HCT116 (cell line): ENCODE measurements at regions not wholly inside any gene's neighbourhood (a gene's known extent, or its start where the extent isn't known, plus 50 kb on each side); places are given as distances from the start of the nearest gene placed in this dataset.

Experiments
- ATAC-seq: fragments of 200-7000 bp; cut with Tn5 transposase; 2 replicates; pipeline ENCODE4 v1.9.1; 2020; ENCODE audit warnings: mild to moderate bottlenecking, moderate library complexity
- BruUV-seq: library from RNA; stranded (reverse); fragments of 400-500 nt; replicated peaks from 2 replicates; lab custom pipeline; 2021; lab: Mats Ljungman, UMichigan
- CTCF ChIA-PET: fragments of 300-600 bp; sonication (Branson Sonifier 250); formaldehyde crosslinking; loops from one replicate; lab custom pipeline; 2021; ENCODE audit warnings: antibody characterized with exemption; lab: Charles Lee
- POLR2A ChIA-PET: fragments of 300-600, 350-600 bp; sonication (Branson Sonifier 250); formaldehyde crosslinking; loops from one replicate; lab custom pipeline; 2021; ENCODE audit warnings: antibody characterized with exemption; lab: Charles Lee
- RAD21 ChIA-PET, 2 experiments: fragments of 300-600 bp; sonication (Branson Sonifier 250); formaldehyde crosslinking; loops; one replicate each; lab custom pipeline; 2023; ENCODE audit warnings: low total read pairs in 2 of 2; ENCODE audit not compliant: uncharacterized antibody in 2 of 2, unreplicated experiment in 2 of 2, low non-redundant PET in 1 of 2; lab: Charles Lee
- DNase-seq: peaks from one replicate; pipeline ENCODE4 v3.0.0-alpha.2; 2010; ENCODE audit warnings: low read depth, low spot score
- H2AFZ ChIP-seq: fragments of 200-600 bp; shearing (Covaris generic), sonication (generic); 2 replicates; pipeline ENCODE4 v1.6.1; 2017; ENCODE audit warnings: low read depth, mixed run types, mixed read lengths, antibody characterized with exemption, low read length; ENCODE audit not compliant: poor library complexity, severe bottlenecking
- H3K27ac ChIP-seq: 2 replicates; pipeline ENCODE4 v1.5.1; 2012; ENCODE audit warnings: low read depth, low read length
- H3K27me3 ChIP-seq: fragments of 200-600 bp; sonication (generic); 2 replicates; pipeline ENCODE4 v1.6.1; 2016; ENCODE audit warnings: mixed run types, low read length, mixed read lengths; ENCODE audit not compliant: insufficient read depth
- H3K36me3 ChIP-seq, 2 experiments: fragments of 200-500 bp in 1 of 2; fragments of 200-600 bp in 1 of 2; sonication (Bioruptor generic) in 1 of 2; sonication (generic) in 1 of 2; 2 replicates each; pipeline versions ENCODE4 v1.5.1 to v1.6.1; 2014 to 2016; ENCODE audit warnings: low read length in 2 of 2, inconsistent platforms in 1 of 2, mixed read lengths in 1 of 2, mixed run types in 1 of 2; ENCODE audit not compliant: insufficient read depth in 2 of 2, control insufficient read depth in 1 of 2
- H3K4me1 ChIP-seq, 2 experiments: fragments of 200-600 bp in 1 of 2; sonication (generic) in 1 of 2; 2 replicates each; pipeline versions ENCODE4 v1.5.1 to v1.6.1; 2012 to 2017; ENCODE audit warnings: low read length in 2 of 2, inconsistent platforms in 1 of 2, mild to moderate bottlenecking in 1 of 2, mixed read lengths in 1 of 2, mixed run types in 1 of 2, moderate library complexity in 1 of 2; ENCODE audit not compliant: insufficient read depth in 2 of 2, control insufficient read depth in 1 of 2
- H3K4me2 ChIP-seq: fragments of 200-600 bp; sonication (generic); 2 replicates; pipeline ENCODE4 v1.6.1; 2017; ENCODE audit warnings: mixed run types, low read length, mixed read lengths
- H3K4me3 ChIP-seq, 2 experiments: fragments of 200-600 bp in 1 of 2; sonication (generic) in 1 of 2; replicated peaks in 1 of 2; 2 replicates each; pipeline ENCODE4 v1.5.1; 2011 to 2016; ENCODE audit warnings: low read length in 2 of 2, control low read depth in 1 of 2, low read depth in 1 of 2, mild to moderate bottlenecking in 1 of 2, mixed read lengths in 1 of 2, mixed run types in 1 of 2
- H3K79me2 ChIP-seq: fragments of 200-600 bp; sonication (generic); 2 replicates; pipeline ENCODE4 v1.6.1; 2017; ENCODE audit warnings: mild to moderate bottlenecking, mixed run types, low read length, moderate library complexity, mixed read lengths; ENCODE audit not compliant: insufficient read depth
- H3K9ac ChIP-seq: fragments of 200-600 bp; sonication (generic); 2 replicates; pipeline ENCODE4 v1.6.1; 2016; ENCODE audit warnings: low read length, mixed read lengths
- H3K9me2 ChIP-seq: fragments of 200-600 bp; sonication (generic), shearing (Covaris generic); 2 replicates; pipeline ENCODE4 v1.6.1; 2017; ENCODE audit warnings: mixed run types, mild to moderate bottlenecking, moderate library complexity; ENCODE audit not compliant: insufficient read depth
- H3K9me3 ChIP-seq, 2 experiments: fragments of 200-500 bp in 1 of 2; fragments of 200-600 bp in 1 of 2; sonication (Bioruptor generic) in 1 of 2; sonication (generic) in 1 of 2; 2 replicates each; pipeline ENCODE4 v1.6.1; 2014 to 2017; ENCODE audit warnings: low read length in 2 of 2, mixed read lengths in 2 of 2, inconsistent platforms in 1 of 2, low read depth in 1 of 2, mild to moderate bottlenecking in 1 of 2, mixed run types in 1 of 2, moderate library complexity in 1 of 2; ENCODE audit not compliant: control insufficient read depth in 1 of 2, insufficient read depth in 1 of 2
- H4K20me1 ChIP-seq: fragments of 200-600 bp; sonication (generic), shearing (Covaris generic); 2 replicates; pipeline ENCODE4 v1.6.1; 2017; ENCODE audit warnings: mixed run types, mild to moderate bottlenecking, moderate library complexity; ENCODE audit not compliant: insufficient read depth
- FOSL1 ChIP-seq: IDR thresholded peaks from 2 replicates; pipeline ENCODE4 v1.6.1; 2012; ENCODE audit warnings: low read depth
- JUND ChIP-seq: IDR thresholded peaks from 2 replicates; pipeline ENCODE4 v1.6.1; 2012
- POLR2A ChIP-seq: IDR thresholded peaks from 2 replicates; pipeline ENCODE4 v1.7.0; 2011; ENCODE audit warnings: borderline replicate concordance; ENCODE audit not compliant: insufficient read depth, insufficient read length; ENCODE audit errors: extremely low read depth
- RAD21 ChIP-seq: IDR thresholded peaks from 2 replicates; pipeline ENCODE4 v1.6.1; 2012; ENCODE audit warnings: low read depth, mild to moderate bottlenecking
- SP1 ChIP-seq: IDR thresholded peaks from 2 replicates; pipeline ENCODE4 v1.6.1; 2012; ENCODE audit warnings: low read depth
- SRF ChIP-seq: IDR thresholded peaks from 2 replicates; pipeline ENCODE4 v1.6.1; 2012; ENCODE audit warnings: low read depth
- TCF7L2 ChIP-seq: IDR thresholded peaks from 2 replicates; pipeline ENCODE4 v1.7.0; 2011; ENCODE audit warnings: borderline replicate concordance, inconsistent platforms; ENCODE audit not compliant: insufficient read depth, insufficient read length; ENCODE audit errors: extremely low read depth
- ZFX ChIP-seq: fragments of 450-650 bp; IDR thresholded peaks from 2 replicates; pipeline ENCODE4 v1.6.1; 2017
- intact Hi-C: fragments of 100-400 bp; cut with micrococcal nuclease; formaldehyde crosslinking; loops from 2 replicates; pipeline ENCODE4 v1.10.0; 2022
- TF ChIP-seq, protein P1 (sequence below): IDR thresholded peaks from 2 replicates; pipeline ENCODE4 v1.6.1; 2012
- TF ChIP-seq, protein P2 (sequence below), 3 experiments: fragments of 200-600 bp in 1 of 3; sonication (generic) in 1 of 3; IDR thresholded peaks in 2 of 3; conservative IDR thresholded peaks in 1 of 3; 2 replicates each; pipeline ENCODE4 v1.5.1; 2012 to 2017; ENCODE audit warnings: low read depth in 2 of 3, low read length in 2 of 3, antibody characterized with exemption in 1 of 3, borderline replicate concordance in 1 of 3, control low read depth in 1 of 3, mild to moderate bottlenecking in 1 of 3, mixed read lengths in 1 of 3, mixed run types in 1 of 3, moderate library complexity in 1 of 3; ENCODE audit not compliant: insufficient read depth in 1 of 3
- TF ChIP-seq, protein P3 (sequence below): IDR thresholded peaks from 2 replicates; pipeline ENCODE4 v1.6.1; 2012
- TF ChIP-seq, protein P4 (sequence below): IDR thresholded peaks from 2 replicates; pipeline ENCODE4 v1.6.1; 2011; ENCODE audit warnings: mild to moderate bottlenecking, low read length, moderate library complexity; ENCODE audit not compliant: insufficient replicate concordance; ENCODE audit errors: extremely low read depth

DNA sequence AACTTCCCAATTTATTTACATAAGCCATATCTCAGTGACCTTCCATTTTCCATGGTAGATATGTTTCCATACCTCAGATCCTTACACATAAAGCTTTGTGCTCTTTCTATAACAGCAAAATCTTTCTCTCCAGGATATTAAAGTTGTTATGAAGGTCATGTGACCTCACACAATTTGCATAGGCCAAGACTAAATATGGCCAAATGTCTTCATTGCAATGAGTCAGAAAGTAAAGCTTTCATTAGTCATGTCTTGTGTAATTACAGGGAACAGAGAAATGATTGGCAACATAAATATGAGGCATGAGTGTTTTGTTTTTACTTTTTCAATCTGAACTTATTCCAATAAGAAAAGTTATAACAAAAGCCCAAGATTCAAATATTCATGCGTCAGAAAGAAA is 243.5 kb downstream of the ASXL3 start:
- POLR2A ChIA-PET = no interaction called here

More for the DNA sequence above, 243.5 kb downstream of the ASXL3 start:
- ATAC-seq (no peak), DNase-seq (no peak)
- no peak overlapping the region for H3K27ac ChIP-seq
- no peaks in the 10 kb centered on the region for H3K36me3 ChIP-seq
- no TSS peak for BruUV-seq
- RAD21 ChIA-PET = no interaction called here
- no peaks in the 10 kb centered on the region for H3K4me1 ChIP-seq
- no peaks in the 10 kb centered on the region for H4K20me1 ChIP-seq
- no peaks in the 10 kb centered on the region for H3K79me2 ChIP-seq
- no peak overlapping the region for H3K9ac ChIP-seq
- intact Hi-C loops = no loop called here
- no peak overlapping the region for H2AFZ ChIP-seq
- no peaks in the 10 kb centered on the region for H3K27me3 ChIP-seq
- H3K4me3 ChIP-seq = no peak overlapping the region
- H3K9me3 ChIP-seq = peaks cover 4 to 7% of the 10 kb centered on the region in 2 experiments; a peak in 3 of 4 replicates
- H3K4me2 ChIP-seq = no peak overlapping the region
- TF ChIP-seq JUND (no peak), RAD21 (no peak), ZFX (no peak), FOSL1 (no peak), SRF (no peak), SP1 (no peak), POLR2A (no peak), TCF7L2 (no peak)
- TF ChIP-seq, protein P1, sequence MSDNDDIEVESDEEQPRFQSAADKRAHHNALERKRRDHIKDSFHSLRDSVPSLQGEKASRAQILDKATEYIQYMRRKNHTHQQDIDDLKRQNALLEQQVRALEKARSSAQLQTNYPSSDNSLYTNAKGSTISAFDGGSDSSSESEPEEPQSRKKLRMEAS = no peak
- TF ChIP-seq, protein P2, sequence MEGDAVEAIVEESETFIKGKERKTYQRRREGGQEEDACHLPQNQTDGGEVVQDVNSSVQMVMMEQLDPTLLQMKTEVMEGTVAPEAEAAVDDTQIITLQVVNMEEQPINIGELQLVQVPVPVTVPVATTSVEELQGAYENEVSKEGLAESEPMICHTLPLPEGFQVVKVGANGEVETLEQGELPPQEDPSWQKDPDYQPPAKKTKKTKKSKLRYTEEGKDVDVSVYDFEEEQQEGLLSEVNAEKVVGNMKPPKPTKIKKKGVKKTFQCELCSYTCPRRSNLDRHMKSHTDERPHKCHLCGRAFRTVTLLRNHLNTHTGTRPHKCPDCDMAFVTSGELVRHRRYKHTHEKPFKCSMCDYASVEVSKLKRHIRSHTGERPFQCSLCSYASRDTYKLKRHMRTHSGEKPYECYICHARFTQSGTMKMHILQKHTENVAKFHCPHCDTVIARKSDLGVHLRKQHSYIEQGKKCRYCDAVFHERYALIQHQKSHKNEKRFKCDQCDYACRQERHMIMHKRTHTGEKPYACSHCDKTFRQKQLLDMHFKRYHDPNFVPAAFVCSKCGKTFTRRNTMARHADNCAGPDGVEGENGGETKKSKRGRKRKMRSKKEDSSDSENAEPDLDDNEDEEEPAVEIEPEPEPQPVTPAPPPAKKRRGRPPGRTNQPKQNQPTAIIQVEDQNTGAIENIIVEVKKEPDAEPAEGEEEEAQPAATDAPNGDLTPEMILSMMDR (IDR thresholded peaks at IDR 0.05 in 2 of 3, conservative IDR thresholded peaks at IDR 0.05 in 1 of 3; ENCODE audit: borderline replicate concordance in 1 of 3, insufficient read depth in 1 of 3, low read depth in 2 of 3, low read length in 2 of 3) = no peak
- TF ChIP-seq, protein P3, sequence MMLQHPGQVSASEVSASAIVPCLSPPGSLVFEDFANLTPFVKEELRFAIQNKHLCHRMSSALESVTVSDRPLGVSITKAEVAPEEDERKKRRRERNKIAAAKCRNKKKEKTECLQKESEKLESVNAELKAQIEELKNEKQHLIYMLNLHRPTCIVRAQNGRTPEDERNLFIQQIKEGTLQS = no peak
- TF ChIP-seq, protein P4, sequence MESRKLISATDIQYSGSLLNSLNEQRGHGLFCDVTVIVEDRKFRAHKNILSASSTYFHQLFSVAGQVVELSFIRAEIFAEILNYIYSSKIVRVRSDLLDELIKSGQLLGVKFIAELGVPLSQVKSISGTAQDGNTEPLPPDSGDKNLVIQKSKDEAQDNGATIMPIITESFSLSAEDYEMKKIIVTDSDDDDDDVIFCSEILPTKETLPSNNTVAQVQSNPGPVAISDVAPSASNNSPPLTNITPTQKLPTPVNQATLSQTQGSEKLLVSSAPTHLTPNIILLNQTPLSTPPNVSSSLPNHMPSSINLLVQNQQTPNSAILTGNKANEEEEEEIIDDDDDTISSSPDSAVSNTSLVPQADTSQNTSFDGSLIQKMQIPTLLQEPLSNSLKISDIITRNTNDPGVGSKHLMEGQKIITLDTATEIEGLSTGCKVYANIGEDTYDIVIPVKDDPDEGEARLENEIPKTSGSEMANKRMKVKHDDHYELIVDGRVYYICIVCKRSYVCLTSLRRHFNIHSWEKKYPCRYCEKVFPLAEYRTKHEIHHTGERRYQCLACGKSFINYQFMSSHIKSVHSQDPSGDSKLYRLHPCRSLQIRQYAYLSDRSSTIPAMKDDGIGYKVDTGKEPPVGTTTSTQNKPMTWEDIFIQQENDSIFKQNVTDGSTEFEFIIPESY = no peak
- CTCF ChIA-PET = no interaction called here
- H3K9me2 ChIP-seq = no peaks in the 10 kb centered on the region
